CD14-positive monocyte (primary cell): ENCODE measurements at regions not wholly inside any gene's neighbourhood (a gene's known extent, or its start where the extent isn't known, plus 50 kb on each side); places are given as distances from the start of the nearest gene placed in this dataset.
"Not testable (repeated sequence)": the region's sequence is repeated elsewhere in the genome, so short reads cannot be mapped to it uniquely, and the experiment has no call there.

Source experiments
- DNase-seq, 3 donors: peaks; one replicate each; pipeline ENCODE4 v3.0.0-alpha.2; 2011 to 2022
- H2AFZ ChIP-seq: 2 replicates; pipeline ENCODE4 v1.6.0; 2012; ENCODE audit warnings: mild to moderate bottlenecking, low read depth, low read length, inconsistent platforms; ENCODE audit not compliant: insufficient read depth, poor library complexity, severe bottlenecking
- H3K27ac ChIP-seq, 2 donors: 1 replicate in 1 of 2; 2 replicates in 1 of 2; pipeline ENCODE4 v1.5.1; 2012 to 2013; ENCODE audit warnings: low read length in 2 of 2, control low read depth in 1 of 2, inconsistent platforms in 1 of 2, low read depth in 1 of 2, mild to moderate bottlenecking in 1 of 2
- H3K27me3 ChIP-seq, 2 donors: one replicate each; pipeline versions ENCODE4 v1.6.0 to v1.6.1; 2011 to 2013; ENCODE audit warnings: low read length in 2 of 2; ENCODE audit not compliant: control insufficient read depth in 2 of 2, insufficient read depth in 2 of 2
- H3K36me3 ChIP-seq, 2 donors: replicated peaks in 1 of 2; 1 replicate in 1 of 2; 2 replicates in 1 of 2; pipeline versions ENCODE4 v1.5.1 to v1.6.1; 2012 to 2013; ENCODE audit warnings: low read length in 2 of 2, control low read depth in 1 of 2, inconsistent platforms in 1 of 2, mild to moderate bottlenecking in 1 of 2; ENCODE audit not compliant: insufficient read depth in 2 of 2, control insufficient read depth in 1 of 2
- H3K4me1 ChIP-seq, 2 donors: 1 replicate in 1 of 2; 2 replicates in 1 of 2; pipeline versions ENCODE4 v1.5.1 to v1.6.1; 2012 to 2013; ENCODE audit warnings: low read length in 2 of 2, control low read depth in 1 of 2, inconsistent platforms in 1 of 2, mild to moderate bottlenecking in 1 of 2, moderate library complexity in 1 of 2; ENCODE audit not compliant: insufficient read depth in 2 of 2, control insufficient read depth in 1 of 2
- H3K4me2 ChIP-seq: replicated peaks from 2 replicates; pipeline ENCODE3; 2012; ENCODE audit warnings: low read length, moderate library complexity, mild to moderate bottlenecking; ENCODE audit not compliant: poor library complexity, severe bottlenecking; ENCODE audit errors: extremely low read depth
- H3K4me3 ChIP-seq, 3 experiments: fragments of 200-600 bp in 1 of 3; sonication (generic) in 1 of 3; replicated peaks in 1 of 3; 1 replicate in 2 of 3; 2 replicates in 1 of 3; pipeline ENCODE4 v1.5.1; 2011 to 2013; ENCODE audit warnings: low read length in 3 of 3, mild to moderate bottlenecking in 3 of 3, control low read depth in 2 of 3, low read depth in 2 of 3, inconsistent platforms in 1 of 3, moderate library complexity in 1 of 3
- H3K79me2 ChIP-seq: 2 replicates; pipeline ENCODE4 v1.6.0; 2012; ENCODE audit warnings: mild to moderate bottlenecking, control low read depth, inconsistent platforms, low read length, moderate library complexity; ENCODE audit not compliant: insufficient read depth
- H3K9ac ChIP-seq: 2 replicates; pipeline ENCODE4 v1.6.0; 2017; ENCODE audit warnings: low read length, mild to moderate bottlenecking; ENCODE audit not compliant: insufficient read depth, poor library complexity, severe bottlenecking
- H3K9me3 ChIP-seq, 2 donors: replicated peaks in 1 of 2; 1 replicate in 1 of 2; 2 replicates in 1 of 2; pipeline versions ENCODE4 v1.5.1 to v1.6.1; 2012 to 2013; ENCODE audit warnings: low read length in 2 of 2, control low read depth in 1 of 2; ENCODE audit not compliant: control insufficient read depth in 1 of 2, insufficient read depth in 1 of 2
- H4K20me1 ChIP-seq: 2 replicates; pipeline ENCODE4 v1.6.0; 2012; ENCODE audit warnings: mild to moderate bottlenecking, low read length, control low read depth, moderate library complexity; ENCODE audit not compliant: insufficient read depth
- H3K27ac Mint-ChIP-seq, 7 donors: one replicate each; pipeline ENCODE4 v1.8.0; 2020; ENCODE audit warnings: mild to moderate bottlenecking in 7 of 7, mixed read lengths in 7 of 7, moderate library complexity in 6 of 7, inconsistent platforms in 2 of 7
- H3K27me3 Mint-ChIP-seq, 3 donors: one replicate each; pipeline ENCODE4 v1.8.0; 2021 to 2022; ENCODE audit warnings: low read depth in 3 of 3, mild to moderate bottlenecking in 3 of 3, mixed read lengths in 3 of 3, moderate library complexity in 3 of 3, inconsistent platforms in 1 of 3
- H3K36me3 Mint-ChIP-seq, 2 donors: one replicate each; pipeline ENCODE4 v1.8.0; 2020; ENCODE audit warnings: mixed read lengths in 2 of 2, inconsistent platforms in 1 of 2, mild to moderate bottlenecking in 1 of 2
- H3K4me1 Mint-ChIP-seq: one replicate; pipeline ENCODE4 v1.8.0; 2020; ENCODE audit warnings: mild to moderate bottlenecking, mixed read lengths
- H3K4me3 Mint-ChIP-seq, 2 donors: one replicate each; pipeline ENCODE4 v1.8.0; 2020; ENCODE audit warnings: mild to moderate bottlenecking in 2 of 2, mixed read lengths in 2 of 2, moderate library complexity in 1 of 2
- H3K9me3 Mint-ChIP-seq, 7 donors: one replicate each; pipeline ENCODE4 v1.8.0; 2020 to 2022; ENCODE audit warnings: mixed read lengths in 7 of 7, mild to moderate bottlenecking in 6 of 7, moderate library complexity in 6 of 7, inconsistent platforms in 2 of 7
- CTCF ChIP-seq: fragments of 200-600 bp; IDR thresholded peaks from one replicate; pipeline ENCODE4 v1.8.0; 2022; ENCODE audit warnings: antibody characterized with exemption, mild to moderate bottlenecking
- WGBS: methylation state at CpG from one replicate; pipeline ENCODE4 v1.1.5; 2013; ENCODE audit warnings: missing lambda C conversion rate; ENCODE audit not compliant: insufficient coverage; 5-methylcytosine and 5-hydroxymethylcytosine counted together
- intact Hi-C, 2 donors: fragments of 100-400 bp; cut with micrococcal nuclease; formaldehyde crosslinking; loops; one replicate each; pipeline versions ENCODE4 v1.15.0 to v1.15.1; 2023

GRCh38 chr5:72681781-72682180 lies 134.7 kb upstream of the TNPO1 start:
- Histone ChIP-seq H4K20me1 (no peaks in the 10 kb centered on the region), H3K27me3 (no peaks in the 10 kb centered on the region), H3K4me3 (no peak overlapping the region), H3K79me2 (no peaks in the 10 kb centered on the region), H3K4me1 (no peaks in the 10 kb centered on the region), H3K9me3 (peaks cover 17 to 23% of the 10 kb centered on the region in 2 donors), H3K9ac (no peak overlapping the region), H3K27ac (no peak overlapping the region), H2AFZ (no peak overlapping the region), H3K36me3 (no peaks in the 10 kb centered on the region), H3K4me2 (no peak overlapping the region)
- no peaks in the 10 kb centered on the region for H3K4me1 Mint-ChIP-seq
- peaks cover 14 to 24% (median 17%) of the 10 kb centered on the region in 7 donors for H3K9me3 Mint-ChIP-seq
- no peak for TF ChIP-seq CTCF
- no peak for DNase-seq
- peak overlapping the region in 1 of 7 donors; percentile 65 for H3K27ac Mint-ChIP-seq
- H3K4me3 Mint-ChIP-seq, result no peak overlapping the region
- WGBS, result no CpG with 5 or more reads among the region's 3 CpGs
- intact Hi-C loops, result no loop called here
- H3K27me3 Mint-ChIP-seq, result peaks cover 0 to 15% (median 7%) of the 10 kb centered on the region in 3 donors
- no peaks in the 10 kb centered on the region for H3K36me3 Mint-ChIP-seq

GRCh38 chr5:72677447-72677846 lies 139.0 kb upstream of the TNPO1 start:
- Histone ChIP-seq H3K27me3 (no peaks in the 10 kb centered on the region), H3K9ac (no peak overlapping the region), H3K79me2 (no peaks in the 10 kb centered on the region), H3K27ac (no peak overlapping the region), H2AFZ (no peak overlapping the region), H4K20me1 (no peaks in the 10 kb centered on the region), H3K4me3 (no peak overlapping the region), H3K9me3 (peaks cover 12 to 18% of the 10 kb centered on the region in 2 donors), H3K4me2 (no peak overlapping the region), H3K4me1 (no peaks in the 10 kb centered on the region), H3K36me3 (no peaks in the 10 kb centered on the region)
- WGBS, result no CpG with 5 or more reads among the region's 1 CpG
- Mint-ChIP-seq H3K4me3 (no peak overlapping the region), H3K36me3 (no peaks in the 10 kb centered on the region), H3K27ac (no peak overlapping the region), H3K27me3 (peaks cover 0 to 13% (median 7%) of the 10 kb centered on the region in 3 donors), H3K9me3 (peaks cover 9 to 21% (median 15%) of the 10 kb centered on the region in 7 donors), H3K4me1 (no peaks in the 10 kb centered on the region)
- TF ChIP-seq CTCF, result no peak
- intact Hi-C loops, result no loop called here
- DNase-seq, result no peak

GRCh38 chr5:72676831-72677230 lies 139.6 kb upstream of the TNPO1 start:
- DNase-seq, intact Hi-C loops, H3K4me1 Mint-ChIP-seq, H3K4me1 ChIP-seq, H3K27ac ChIP-seq, H3K36me3 ChIP-seq, H3K9ac ChIP-seq, H4K20me1 ChIP-seq, H2AFZ ChIP-seq, H3K4me3 Mint-ChIP-seq, H3K36me3 Mint-ChIP-seq, H3K79me2 ChIP-seq, H3K4me2 ChIP-seq, H3K27me3 ChIP-seq, H3K4me3 ChIP-seq, H3K27ac Mint-ChIP-seq: not testable (repeated sequence)
- Mint-ChIP-seq H3K27me3 (peaks cover 3 to 12% (median 7%) of the 10 kb centered on the region in 3 donors), H3K9me3 (peaks cover 6 to 16% (median 11%) of the 10 kb centered on the region in 7 donors)
- peaks cover 7 to 12% of the 10 kb centered on the region in 2 donors for H3K9me3 ChIP-seq
- WGBS, result 100% methylated on average over 2 of the region's 8 CpGs
